ENCODE measurements at regions not wholly inside any gene's neighbourhood (a gene's known extent, or its start where the extent isn't known, plus 50 kb on each side); places are given as distances from the start of the nearest gene placed in this dataset.
A peak's percentile ranks its signal among the peaks of the same experiment; 100 is the strongest.

- no peak for DNase-seq
Observed at GRCh38 chr6:142561511-142562265, 259.9 kb downstream of the ADGRG6 start.

- no peak for DNase-seq
Observed at GRCh38 chr6:142562865-142563264, 261.1 kb downstream of the ADGRG6 start.

GRCh38 chr6:142566628-142567396 is 265.0 kb downstream of the ADGRG6 start:
- DNase-seq, result peak; percentile 77

- no peak for DNase-seq
Observed at GRCh38 chr6:142567461-142567860, 265.7 kb downstream of the ADGRG6 start.

- DNase-seq, result no peak
Observed at GRCh38 chr6:142568857-142569597, 267.2 kb downstream of the ADGRG6 start.

- no peak for DNase-seq
Observed at GRCh38 chr6:142569676-142570075, 267.9 kb downstream of the ADGRG6 start.

GRCh38 chr6:142570221-142570671 is 268.4 kb downstream of the ADGRG6 start:
- no peak for DNase-seq

- DNase-seq, result no peak
Observed at GRCh38 chr6:142592876-142593275, 291.1 kb downstream of the ADGRG6 start.

- DNase-seq, result no peak
Observed at GRCh38 chr6:142597836-142598235, 296.0 kb downstream of the ADGRG6 start.

GRCh38 chr6:142601427-142601826 is 299.6 kb downstream of the ADGRG6 start:
- DNase-seq, result no peak

GRCh38 chr6:142602972-142603371 is 301.2 kb downstream of the ADGRG6 start:
- DNase-seq, result no peak

- no peak for DNase-seq
Observed at GRCh38 chr6:142605922-142606485, 304.2 kb downstream of the ADGRG6 start.

GRCh38 chr6:142612956-142613355 is 311.1 kb downstream of the ADGRG6 start:
- no peak for DNase-seq

- no peak for DNase-seq
Observed at GRCh38 chr6:142613981-142614380, 312.2 kb downstream of the ADGRG6 start.

- no peak for DNase-seq
Observed at GRCh38 chr6:142617158-142617557, 315.4 kb downstream of the ADGRG6 start.

- DNase-seq, result no peak
Observed at GRCh38 chr6:142621822-142622221, 320.0 kb downstream of the ADGRG6 start.

- DNase-seq, result no peak
Observed at GRCh38 chr6:142624978-142625715, 319.8 kb downstream of the HIVEP2 start.

GRCh38 chr6:142627474-142627873 is 317.5 kb downstream of the HIVEP2 start:
- DNase-seq, result no peak

GRCh38 chr6:142631517-142632385 is 313.2 kb downstream of the HIVEP2 start:
- DNase-seq, result no peak

GRCh38 chr6:142633317-142633716 is 311.7 kb downstream of the HIVEP2 start:
- DNase-seq, result no peak

GRCh38 chr6:142635130-142635529 is 309.8 kb downstream of the HIVEP2 start:
- no peak for DNase-seq

All from activated CD8-positive, alpha-beta memory T cell treated with anti-CD3 and anti-CD28 coated beads, Interleukin-2, amount 50 U/mL, for 48 hours (primary cell).